ENCODE measurements at regions not wholly inside any gene's neighbourhood (a gene's known extent, or its start where the extent isn't known, plus 50 kb on each side); places are given as distances from the start of the nearest gene placed in this dataset.

- H3K36me3 ChIP-seq (ENCODE audit: control insufficient read depth, insufficient read depth, low read length), result no peaks in the 10 kb centered on the region
- H3K9me3 ChIP-seq (ENCODE audit: control insufficient read depth, insufficient read depth, low read length), result no peaks in the 10 kb centered on the region
- no peak overlapping the region for H3K9ac ChIP-seq (ENCODE audit: low read depth, low read length)
- H3K4me1 ChIP-seq (ENCODE audit: control insufficient read depth, insufficient read depth, low read length), result no peaks in the 10 kb centered on the region
- no peaks in the 10 kb centered on the region for H3K27me3 ChIP-seq (ENCODE audit: control insufficient read depth, insufficient read depth, low read length)
- no peak overlapping the region for H3K4me3 ChIP-seq (ENCODE audit: low read depth, low read length)
Measured at GRCh38 chr18:55762424-55762823, 174.4 kb upstream of the TCF4 start.

GRCh38 chr18:55753643-55754263 is 165.8 kb upstream of the TCF4 start:
- Histone ChIP-seq H3K27me3 (ENCODE audit: control insufficient read depth, insufficient read depth, low read length) (no peaks in the 10 kb centered on the region), H3K9me3 (ENCODE audit: control insufficient read depth, insufficient read depth, low read length) (no peaks in the 10 kb centered on the region), H3K9ac (ENCODE audit: low read depth, low read length) (no peak overlapping the region), H3K4me3 (ENCODE audit: low read depth, low read length) (no peak overlapping the region), H3K36me3 (ENCODE audit: control insufficient read depth, insufficient read depth, low read length) (no peaks in the 10 kb centered on the region), H3K4me1 (ENCODE audit: control insufficient read depth, insufficient read depth, low read length) (no peaks in the 10 kb centered on the region)

GRCh38 chr18:55751476-55751875 is 163.5 kb upstream of the TCF4 start:
- Histone ChIP-seq H3K9ac (ENCODE audit: low read depth, low read length) (no peak overlapping the region), H3K4me1 (ENCODE audit: control insufficient read depth, insufficient read depth, low read length) (no peaks in the 10 kb centered on the region), H3K36me3 (ENCODE audit: control insufficient read depth, insufficient read depth, low read length) (no peaks in the 10 kb centered on the region), H3K27me3 (ENCODE audit: control insufficient read depth, insufficient read depth, low read length) (no peaks in the 10 kb centered on the region), H3K4me3 (ENCODE audit: low read depth, low read length) (no peak overlapping the region), H3K9me3 (ENCODE audit: control insufficient read depth, insufficient read depth, low read length) (no peaks in the 10 kb centered on the region)

- Histone ChIP-seq H3K27me3 (ENCODE audit: control insufficient read depth, insufficient read depth, low read length) (no peaks in the 10 kb centered on the region), H3K9me3 (ENCODE audit: control insufficient read depth, insufficient read depth, low read length) (no peaks in the 10 kb centered on the region), H3K4me3 (ENCODE audit: low read depth, low read length) (no peak overlapping the region), H3K4me1 (ENCODE audit: control insufficient read depth, insufficient read depth, low read length) (peaks cover 6% of the 10 kb centered on the region), H3K9ac (ENCODE audit: low read depth, low read length) (no peak overlapping the region), H3K36me3 (ENCODE audit: control insufficient read depth, insufficient read depth, low read length) (no peaks in the 10 kb centered on the region)
Measured at GRCh38 chr18:55748227-55748738, 160.3 kb upstream of the TCF4 start.

GRCh38 chr18:55744206-55744605 is 156.2 kb upstream of the TCF4 start:
- H3K27me3 ChIP-seq (ENCODE audit: control insufficient read depth, insufficient read depth, low read length), result no peaks in the 10 kb centered on the region
- no peak overlapping the region for H3K4me3 ChIP-seq (ENCODE audit: low read depth, low read length)
- H3K36me3 ChIP-seq (ENCODE audit: control insufficient read depth, insufficient read depth, low read length), result no peaks in the 10 kb centered on the region
- no peak overlapping the region for H3K9ac ChIP-seq (ENCODE audit: low read depth, low read length)
- no peaks in the 10 kb centered on the region for H3K9me3 ChIP-seq (ENCODE audit: control insufficient read depth, insufficient read depth, low read length)
- H3K4me1 ChIP-seq (ENCODE audit: control insufficient read depth, insufficient read depth, low read length), result peaks cover 6% of the 10 kb centered on the region

GRCh38 chr18:55743736-55744135 is 155.7 kb upstream of the TCF4 start:
- H3K36me3 ChIP-seq (ENCODE audit: control insufficient read depth, insufficient read depth, low read length), result no peaks in the 10 kb centered on the region
- no peaks in the 10 kb centered on the region for H3K9me3 ChIP-seq (ENCODE audit: control insufficient read depth, insufficient read depth, low read length)
- H3K9ac ChIP-seq (ENCODE audit: low read depth, low read length), result no peak overlapping the region
- no peak overlapping the region for H3K4me3 ChIP-seq (ENCODE audit: low read depth, low read length)
- H3K27me3 ChIP-seq (ENCODE audit: control insufficient read depth, insufficient read depth, low read length), result no peaks in the 10 kb centered on the region
- peaks cover 6% of the 10 kb centered on the region for H3K4me1 ChIP-seq (ENCODE audit: control insufficient read depth, insufficient read depth, low read length)

GRCh38 chr18:55743133-55743532 is 155.1 kb upstream of the TCF4 start:
- Histone ChIP-seq H3K9me3 (ENCODE audit: control insufficient read depth, insufficient read depth, low read length) (no peaks in the 10 kb centered on the region), H3K4me3 (ENCODE audit: low read depth, low read length) (no peak overlapping the region), H3K27me3 (ENCODE audit: control insufficient read depth, insufficient read depth, low read length) (no peaks in the 10 kb centered on the region), H3K36me3 (ENCODE audit: control insufficient read depth, insufficient read depth, low read length) (no peaks in the 10 kb centered on the region), H3K4me1 (ENCODE audit: control insufficient read depth, insufficient read depth, low read length) (peaks cover 6% of the 10 kb centered on the region), H3K9ac (ENCODE audit: low read depth, low read length) (no peak overlapping the region)

GRCh38 chr18:55739488-55739887 is 151.5 kb upstream of the TCF4 start:
- H3K4me1 ChIP-seq (ENCODE audit: control insufficient read depth, insufficient read depth, low read length), result no peaks in the 10 kb centered on the region
- H3K27me3 ChIP-seq (ENCODE audit: control insufficient read depth, insufficient read depth, low read length), result no peaks in the 10 kb centered on the region
- no peaks in the 10 kb centered on the region for H3K36me3 ChIP-seq (ENCODE audit: control insufficient read depth, insufficient read depth, low read length)
- no peaks in the 10 kb centered on the region for H3K9me3 ChIP-seq (ENCODE audit: control insufficient read depth, insufficient read depth, low read length)
- H3K9ac ChIP-seq (ENCODE audit: low read depth, low read length), result no peak overlapping the region
- H3K4me3 ChIP-seq (ENCODE audit: low read depth, low read length), result no peak overlapping the region

GRCh38 chr18:55738483-55739114 is 150.6 kb upstream of the TCF4 start:
- Histone ChIP-seq H3K4me3 (ENCODE audit: low read depth, low read length) (no peak overlapping the region), H3K9ac (ENCODE audit: low read depth, low read length) (no peak overlapping the region), H3K9me3 (ENCODE audit: control insufficient read depth, insufficient read depth, low read length) (no peaks in the 10 kb centered on the region)

GRCh38 chr18:55737781-55738468 is 149.9 kb upstream of the TCF4 start:
- no peaks in the 10 kb centered on the region for H3K36me3 ChIP-seq (ENCODE audit: control insufficient read depth, insufficient read depth, low read length)
- no peak overlapping the region for H3K9ac ChIP-seq (ENCODE audit: low read depth, low read length)
- H3K9me3 ChIP-seq (ENCODE audit: control insufficient read depth, insufficient read depth, low read length), result no peaks in the 10 kb centered on the region
- no peak overlapping the region for H3K4me3 ChIP-seq (ENCODE audit: low read depth, low read length)
- no peaks in the 10 kb centered on the region for H3K27me3 ChIP-seq (ENCODE audit: control insufficient read depth, insufficient read depth, low read length)
- no peaks in the 10 kb centered on the region for H3K4me1 ChIP-seq (ENCODE audit: control insufficient read depth, insufficient read depth, low read length)

More at GRCh38 chr18:55738483-55739114, 150.6 kb upstream of the TCF4 start:
- H3K27me3 ChIP-seq (ENCODE audit: control insufficient read depth, insufficient read depth, low read length), result no peaks in the 10 kb centered on the region
- H3K4me1 ChIP-seq (ENCODE audit: control insufficient read depth, insufficient read depth, low read length), result no peaks in the 10 kb centered on the region
- H3K36me3 ChIP-seq (ENCODE audit: control insufficient read depth, insufficient read depth, low read length), result no peaks in the 10 kb centered on the region

GRCh38 chr18:55737266-55737665 is 149.3 kb upstream of the TCF4 start:
- Histone ChIP-seq H3K4me3 (ENCODE audit: low read depth, low read length) (no peak overlapping the region), H3K27me3 (ENCODE audit: control insufficient read depth, insufficient read depth, low read length) (no peaks in the 10 kb centered on the region), H3K36me3 (ENCODE audit: control insufficient read depth, insufficient read depth, low read length) (no peaks in the 10 kb centered on the region), H3K9me3 (ENCODE audit: control insufficient read depth, insufficient read depth, low read length) (no peaks in the 10 kb centered on the region), H3K9ac (ENCODE audit: low read depth, low read length) (no peak overlapping the region), H3K4me1 (ENCODE audit: control insufficient read depth, insufficient read depth, low read length) (no peaks in the 10 kb centered on the region)

- no peak overlapping the region for H3K9ac ChIP-seq (ENCODE audit: low read depth, low read length)
- H3K36me3 ChIP-seq (ENCODE audit: control insufficient read depth, insufficient read depth, low read length), result no peaks in the 10 kb centered on the region
- H3K4me3 ChIP-seq (ENCODE audit: low read depth, low read length), result no peak overlapping the region
- H3K9me3 ChIP-seq (ENCODE audit: control insufficient read depth, insufficient read depth, low read length), result no peaks in the 10 kb centered on the region
- H3K4me1 ChIP-seq (ENCODE audit: control insufficient read depth, insufficient read depth, low read length), result no peaks in the 10 kb centered on the region
- no peaks in the 10 kb centered on the region for H3K27me3 ChIP-seq (ENCODE audit: control insufficient read depth, insufficient read depth, low read length)
Measured at GRCh38 chr18:55735969-55736368, 148.0 kb upstream of the TCF4 start.
